A172 (cell line): ENCODE measurements at regions not wholly inside any gene's neighbourhood (a gene's known extent, or its start where the extent isn't known, plus 50 kb on each side); places are given as distances from the start of the nearest gene placed in this dataset.
"Not testable (repeated sequence)": the region's sequence is repeated elsewhere in the genome, so short reads cannot be mapped to it uniquely, and the experiment has no call there.

Experiments used
- DNase-seq: peaks from one replicate; pipeline ENCODE4 v3.0.0-alpha.2; 2015; ENCODE audit warnings: low spot score

DNA sequence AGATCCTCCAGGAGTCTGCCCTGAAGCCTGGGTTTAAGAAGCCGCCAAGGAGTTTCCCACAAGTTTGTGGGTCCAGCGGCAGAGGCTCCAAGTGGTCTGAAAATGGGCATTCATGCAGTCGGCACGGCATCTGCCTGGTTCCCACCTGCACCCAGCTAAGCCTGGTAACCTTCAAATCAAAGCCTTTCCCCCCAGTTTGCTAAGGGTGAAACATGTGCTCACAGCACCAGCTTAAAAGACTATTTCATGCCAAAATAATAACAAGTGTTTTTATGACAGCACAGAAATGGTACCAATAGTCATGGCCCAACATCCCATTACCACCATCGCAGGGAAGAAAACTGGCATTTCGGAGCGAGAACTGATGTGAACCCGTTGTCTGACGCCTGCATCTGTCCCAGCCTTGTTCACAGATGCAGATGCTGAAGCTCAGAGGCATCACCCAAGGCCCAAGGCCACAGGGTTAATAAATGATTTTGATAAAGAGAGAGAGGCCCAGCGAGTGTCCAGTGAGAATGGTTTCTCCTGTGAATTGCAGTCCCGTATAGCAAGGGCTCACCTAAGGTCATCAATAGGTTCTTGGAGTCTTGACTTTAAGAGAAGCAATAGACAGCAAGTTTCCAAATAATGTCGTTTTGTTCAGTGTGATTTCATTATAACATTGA lies 188.0 kb upstream of the TPM1 start:
- DNase-seq: no peak

DNA sequence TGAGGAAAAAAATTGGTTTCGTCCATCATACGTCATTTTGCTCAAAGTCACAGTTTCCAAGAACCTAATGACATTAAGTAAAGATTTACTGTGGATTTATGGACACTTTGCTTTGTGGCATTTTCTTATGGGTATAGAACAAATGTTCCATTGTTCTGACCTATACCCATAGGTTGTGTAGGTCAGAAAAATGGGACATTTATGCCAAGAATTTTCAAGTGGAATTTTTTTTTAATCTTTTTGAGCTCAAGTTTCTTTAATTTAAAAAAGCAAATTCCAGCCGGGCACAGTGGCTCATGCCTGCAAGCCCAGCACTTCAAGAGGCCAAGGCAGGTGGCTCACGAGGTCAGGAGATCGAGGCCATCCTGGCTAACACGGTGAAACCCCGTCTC lies 187.5 kb upstream of the TPM1 start:
- DNase-seq: no peak

DNA sequence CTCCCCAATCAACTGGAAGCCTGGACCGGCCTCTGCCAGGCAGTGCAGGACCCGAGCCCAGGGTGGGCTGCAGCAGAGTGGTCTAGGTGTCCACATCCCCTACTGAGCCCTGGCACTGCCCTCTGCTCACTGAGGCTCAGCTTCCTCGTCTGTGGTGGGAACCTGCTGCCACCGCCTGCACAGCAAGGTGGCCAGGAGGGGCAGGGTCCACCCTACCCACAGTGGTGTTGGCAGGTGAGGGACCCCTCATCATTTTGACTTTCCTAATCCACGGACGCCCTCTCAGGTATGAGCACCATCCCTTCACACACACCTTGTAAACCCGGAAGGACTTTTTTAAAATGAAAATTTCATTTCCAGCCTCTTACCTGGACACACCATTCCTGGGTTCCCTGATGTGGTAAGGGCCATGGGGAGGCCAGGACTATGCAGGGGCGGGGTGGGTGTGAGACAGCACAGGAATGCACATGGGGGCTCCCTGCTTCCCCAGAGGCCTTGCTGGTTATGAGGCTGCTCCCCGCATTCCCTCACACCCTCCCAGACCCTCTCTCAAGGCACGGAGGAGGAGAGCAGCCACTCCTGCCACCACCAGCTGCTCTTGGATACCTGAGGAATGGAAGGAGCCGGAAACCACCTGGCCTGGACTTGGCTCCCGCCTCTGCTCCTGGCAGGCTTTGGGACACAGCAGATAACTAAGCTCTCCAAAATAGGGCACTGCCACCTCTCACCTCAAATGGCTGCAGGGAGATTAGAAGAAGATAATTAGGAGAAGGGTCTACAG lies 185.9 kb upstream of the TPM1 start:
- DNase-seq: no peak

DNA sequence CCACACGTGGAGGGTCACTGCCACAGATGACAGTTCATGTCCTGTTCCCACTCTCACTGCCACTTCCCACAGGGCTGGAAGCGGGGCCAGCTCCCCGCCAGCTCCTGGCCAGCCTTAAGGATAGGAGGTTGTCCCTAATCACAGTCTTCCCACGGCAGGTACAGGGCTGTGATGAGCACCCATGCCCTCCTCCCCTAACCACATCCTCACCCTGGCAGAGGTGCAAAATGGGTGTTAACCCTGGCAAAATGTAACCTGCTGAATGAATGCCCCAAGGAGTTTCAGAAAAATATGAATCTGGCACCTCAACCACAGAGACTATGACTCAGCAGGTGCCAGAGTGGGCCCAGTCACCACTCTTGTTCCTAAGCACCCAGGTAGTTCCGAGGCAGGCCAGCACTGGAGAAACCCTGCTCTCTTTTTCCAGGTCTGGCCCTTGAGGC lies 185.1 kb upstream of the TPM1 start:
- DNase-seq: peak; percentile 63

DNA sequence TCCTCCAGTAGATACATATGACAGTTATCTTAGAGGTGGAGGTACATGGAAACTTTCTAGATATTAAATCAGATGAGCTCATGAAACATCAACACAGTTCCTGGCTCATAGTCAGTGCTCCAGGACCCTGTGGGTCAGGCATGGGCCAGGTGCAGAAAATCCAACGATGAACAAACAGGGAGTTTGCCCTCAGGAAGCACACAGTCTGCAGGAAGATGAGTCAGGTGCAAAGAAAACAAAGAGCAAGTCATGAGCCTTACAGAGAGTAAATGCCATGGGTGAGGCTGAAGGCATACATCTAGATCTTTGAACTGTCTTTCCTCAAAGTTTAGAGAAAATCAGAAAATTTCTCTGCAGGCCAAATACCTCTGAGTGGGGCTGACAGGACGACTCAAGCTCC lies 184.2 kb upstream of the TPM1 start:
- no peak for DNase-seq

DNA sequence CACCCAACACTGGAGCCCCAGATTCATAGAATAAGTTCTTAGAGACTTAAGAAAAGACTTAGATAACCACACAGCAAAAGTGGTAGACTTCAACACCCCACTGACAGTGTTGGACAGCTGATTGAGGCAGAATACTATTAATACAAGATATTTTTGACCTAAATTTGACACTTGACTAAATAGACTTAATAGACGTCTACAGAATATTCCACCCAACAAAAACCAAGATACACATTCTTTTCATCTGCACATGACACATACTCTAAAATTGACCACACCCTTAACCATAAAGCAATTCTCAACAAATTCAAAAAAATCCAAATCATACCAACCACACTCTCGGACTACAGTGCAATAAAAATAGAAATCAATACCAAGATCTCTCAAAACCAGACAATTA lies 179.8 kb upstream of the TPM1 start:
- DNase-seq: no peak

DNA sequence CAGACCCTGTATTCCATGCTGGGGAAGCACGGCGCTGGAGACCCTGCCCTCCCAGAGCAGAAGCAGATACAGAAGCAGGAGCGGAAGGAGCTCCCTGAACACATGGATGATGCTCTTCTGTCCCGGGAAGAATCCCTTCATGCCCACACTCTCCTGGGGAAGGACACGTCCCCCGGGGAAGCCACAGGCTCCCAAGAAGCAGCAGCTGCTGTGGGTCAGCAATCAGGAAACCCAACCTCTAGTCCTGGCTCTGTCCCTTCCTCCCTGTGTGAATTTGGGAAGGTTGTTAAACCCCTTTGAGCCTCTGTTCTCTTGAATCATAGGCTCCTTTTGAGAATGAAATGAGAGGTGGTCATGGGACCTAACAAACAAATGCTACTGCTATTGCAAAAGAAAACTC lies 176.2 kb upstream of the TPM1 start:
- no peak for DNase-seq

DNA sequence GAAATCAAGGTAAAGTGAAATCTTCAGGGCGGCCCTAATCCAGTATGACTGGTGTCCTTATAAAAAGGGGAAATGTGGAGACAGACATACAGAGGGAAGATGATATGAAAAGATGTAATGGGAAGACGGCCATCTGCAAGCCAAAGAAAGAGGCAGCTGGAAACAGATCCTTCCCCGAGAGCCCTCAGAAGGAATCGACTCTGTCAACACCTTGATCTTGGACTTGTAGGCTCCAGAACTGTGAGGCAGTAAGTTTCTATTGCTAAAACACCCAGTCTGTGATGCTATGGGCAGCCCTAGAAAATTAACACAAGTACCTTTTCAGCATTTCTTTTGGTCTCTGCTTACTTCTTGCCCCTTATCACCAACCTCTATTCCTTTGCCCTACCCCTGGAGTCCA lies 174.7 kb upstream of the TPM1 start:
- no peak for DNase-seq

DNA sequence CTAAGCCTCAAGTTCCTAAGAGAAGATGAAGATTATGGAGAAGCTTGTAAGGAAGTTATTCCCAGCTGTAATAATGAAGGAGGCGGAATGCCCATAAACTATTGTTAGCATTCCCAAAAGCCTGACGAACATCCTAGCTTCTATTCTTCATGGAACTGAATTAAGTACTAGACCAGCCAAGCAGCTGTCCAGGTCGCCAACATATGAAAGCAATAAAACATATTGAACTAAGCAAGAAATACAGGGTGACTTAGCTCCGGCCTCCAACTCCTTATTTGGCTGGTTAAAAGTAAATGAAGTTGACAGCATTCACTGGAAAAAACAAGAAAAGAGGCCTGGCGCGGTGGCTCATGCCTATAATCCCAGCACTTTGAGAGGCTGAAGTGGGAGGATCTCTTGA lies 174.0 kb upstream of the TPM1 start:
- no peak for DNase-seq

DNA sequence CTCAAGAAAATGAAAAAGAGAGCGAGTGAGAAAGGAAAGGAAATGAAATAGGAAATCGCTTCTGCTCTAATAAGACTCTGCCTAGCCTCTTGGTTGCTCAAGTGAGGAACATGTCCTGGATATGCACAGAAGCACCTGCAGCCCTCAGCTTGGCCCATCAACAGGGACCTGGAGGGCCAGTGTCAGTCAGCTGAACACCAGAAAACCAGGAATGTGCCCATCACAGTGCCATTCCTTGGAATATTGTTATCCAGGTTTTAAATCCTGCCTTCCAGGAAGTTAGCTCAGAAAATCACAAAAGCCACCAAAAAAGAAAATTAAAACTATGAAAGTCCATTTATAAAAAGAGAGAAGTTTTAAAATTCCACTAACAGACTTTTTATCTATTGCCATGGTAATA lies 173.4 kb upstream of the TPM1 start:
- no peak for DNase-seq

DNA sequence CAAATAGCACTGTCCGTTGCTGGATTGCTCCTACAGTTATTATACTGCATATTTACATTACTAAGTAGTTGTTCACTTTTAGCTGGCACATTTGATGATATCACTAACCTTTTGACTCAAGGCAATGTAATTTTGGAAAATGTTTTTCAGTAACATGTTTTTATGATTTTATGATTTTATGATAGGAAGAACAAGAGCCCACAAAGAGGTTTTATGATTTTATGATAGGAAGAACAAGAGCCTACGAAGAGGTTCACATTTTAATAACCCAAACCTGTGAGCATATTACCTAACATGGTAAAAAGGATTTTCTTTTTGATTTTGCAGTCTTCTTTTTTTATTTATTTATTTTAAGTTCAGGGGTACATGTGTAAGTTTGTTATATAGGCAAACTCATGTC lies 172.3 kb upstream of the TPM1 start:
- no peak for DNase-seq

DNA sequence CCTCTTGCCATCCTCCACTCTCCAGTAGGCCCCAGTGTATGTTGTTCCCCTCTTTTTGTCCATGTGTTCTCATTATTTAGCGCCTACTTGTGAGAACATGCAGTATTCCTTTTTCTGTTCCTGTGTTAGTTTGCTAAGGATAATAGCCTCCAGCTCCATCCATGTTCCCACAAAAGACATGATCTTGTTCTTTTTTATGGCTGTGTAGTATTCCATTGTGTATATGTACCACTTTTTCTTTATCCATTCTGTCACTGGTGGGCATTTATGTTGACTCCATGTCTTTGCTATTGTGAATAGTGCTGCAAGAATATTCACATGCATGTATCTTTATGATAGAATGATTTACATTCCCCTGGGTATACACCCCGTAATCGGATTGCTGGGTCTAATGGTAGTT lies 171.8 kb upstream of the TPM1 start:
- not testable (repeated sequence) for DNase-seq

DNA sequence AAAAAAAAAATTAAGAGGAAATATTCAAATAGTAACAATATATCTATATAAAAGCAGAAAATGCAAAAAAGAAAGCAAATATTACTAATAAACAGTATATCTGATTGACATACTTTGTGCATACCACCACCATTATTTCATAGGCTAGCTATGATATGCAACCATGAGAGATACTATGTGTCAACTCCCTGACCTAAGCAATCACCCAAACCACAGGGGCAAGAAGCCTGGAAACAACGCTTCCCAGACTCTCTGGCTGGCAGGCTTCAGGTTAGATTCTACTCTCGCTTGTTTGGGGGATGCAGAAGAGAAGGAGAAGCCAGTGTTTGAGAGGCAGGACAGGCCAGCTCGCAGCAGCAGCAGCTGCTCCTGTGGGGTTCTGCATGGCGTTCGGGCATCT lies 169.3 kb upstream of the TPM1 start:
- no peak for DNase-seq

DNA sequence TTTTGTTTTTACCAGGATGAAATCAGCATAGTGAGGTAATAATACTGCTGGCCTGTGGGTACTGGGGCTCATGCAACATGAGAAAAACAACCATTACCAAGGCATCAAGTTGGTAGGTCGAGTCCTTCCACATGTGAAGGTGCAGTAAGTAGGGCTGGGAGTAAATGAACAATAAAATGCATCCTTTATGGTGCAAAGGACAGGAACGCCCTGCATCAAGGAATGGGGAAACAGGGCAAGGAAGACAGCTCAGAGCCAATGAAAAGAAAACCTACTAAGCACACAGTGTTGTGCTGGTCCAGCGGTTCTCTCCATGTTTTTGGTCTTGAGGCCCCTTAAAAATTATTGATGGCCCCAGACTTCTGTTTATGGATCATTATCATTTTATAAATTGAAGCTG lies 168.5 kb upstream of the TPM1 start:
- DNase-seq: no peak

DNA sequence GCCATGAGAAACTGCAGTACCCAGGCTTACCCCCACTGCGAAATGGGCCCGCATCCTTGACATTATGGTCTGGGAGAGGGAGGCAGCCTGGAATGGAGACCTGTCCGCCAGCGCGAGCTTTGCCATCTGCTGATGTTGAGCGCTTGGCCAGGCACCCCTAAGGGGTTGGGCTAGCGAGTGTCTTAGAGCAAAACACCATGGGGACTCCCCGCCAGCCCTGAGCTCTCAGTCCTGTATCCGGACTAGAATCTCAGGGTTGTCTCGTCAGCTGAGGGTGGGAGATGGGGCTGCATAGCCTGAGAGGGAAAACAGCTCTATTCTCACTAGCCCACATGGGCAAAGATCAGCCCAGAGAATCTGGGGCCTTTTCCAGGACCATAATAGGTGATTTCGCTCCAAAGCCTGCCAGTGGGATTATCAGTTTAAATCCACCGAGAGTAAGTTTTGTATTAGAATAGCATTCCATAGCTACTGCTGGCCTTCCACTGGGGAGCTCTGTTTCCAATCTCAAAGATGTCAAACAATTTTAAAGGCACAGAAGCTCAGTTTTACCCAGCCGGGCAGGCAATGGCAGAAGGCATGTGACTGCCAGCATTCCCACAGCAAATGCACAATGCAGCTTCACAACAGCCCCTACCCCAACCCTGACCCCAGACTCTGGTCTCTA lies 167.5 kb upstream of the TPM1 start:
- DNase-seq: no peak

DNA sequence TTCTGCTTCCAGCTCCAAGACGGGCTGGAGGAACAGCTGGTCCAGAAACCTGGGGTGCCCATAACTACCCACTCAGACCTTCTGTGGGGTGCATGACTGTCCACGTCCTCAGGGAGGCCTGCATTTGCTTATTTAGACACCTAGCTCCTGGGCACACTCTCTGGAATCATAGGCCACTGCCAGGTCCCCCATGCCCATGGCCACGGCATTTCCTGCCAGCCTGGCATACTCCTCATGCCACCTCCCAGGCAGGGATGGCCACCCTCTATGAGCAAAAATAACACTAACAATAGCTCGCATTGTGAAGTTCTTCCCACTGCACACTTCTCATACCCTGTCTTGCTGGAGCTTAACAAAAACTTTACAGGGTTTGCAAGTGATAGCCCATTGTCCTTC lies 166.9 kb upstream of the TPM1 start:
- DNase-seq: no peak

DNA sequence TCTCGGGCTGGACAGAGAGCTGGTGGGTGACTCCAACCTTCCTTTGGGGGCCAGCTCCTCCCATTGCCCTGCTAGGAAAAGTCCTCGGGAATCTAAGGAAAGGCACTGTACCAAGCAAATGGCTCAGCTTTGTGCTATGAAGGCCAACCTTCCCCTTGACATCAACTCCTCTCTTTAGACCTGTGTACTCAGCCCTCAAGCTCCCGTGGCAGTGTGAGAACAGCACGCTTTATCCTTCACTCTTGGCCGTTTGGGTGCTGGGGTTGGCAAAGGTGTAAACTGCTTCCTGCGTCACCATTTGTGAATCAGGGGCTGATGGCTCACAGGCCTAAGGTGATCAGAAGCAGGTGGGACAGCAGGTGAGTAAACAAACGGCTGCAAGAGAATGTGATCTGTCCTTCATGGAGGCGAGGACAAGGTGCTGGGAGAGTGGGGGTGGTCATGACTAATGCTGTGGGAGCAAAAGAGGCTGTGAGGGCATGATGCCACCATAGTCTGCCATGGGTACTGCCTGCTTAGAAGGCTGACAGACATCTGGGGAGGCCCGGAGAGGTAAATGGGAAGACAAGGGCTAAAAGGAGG lies 165.2 kb upstream of the TPM1 start:
- no peak for DNase-seq

DNA sequence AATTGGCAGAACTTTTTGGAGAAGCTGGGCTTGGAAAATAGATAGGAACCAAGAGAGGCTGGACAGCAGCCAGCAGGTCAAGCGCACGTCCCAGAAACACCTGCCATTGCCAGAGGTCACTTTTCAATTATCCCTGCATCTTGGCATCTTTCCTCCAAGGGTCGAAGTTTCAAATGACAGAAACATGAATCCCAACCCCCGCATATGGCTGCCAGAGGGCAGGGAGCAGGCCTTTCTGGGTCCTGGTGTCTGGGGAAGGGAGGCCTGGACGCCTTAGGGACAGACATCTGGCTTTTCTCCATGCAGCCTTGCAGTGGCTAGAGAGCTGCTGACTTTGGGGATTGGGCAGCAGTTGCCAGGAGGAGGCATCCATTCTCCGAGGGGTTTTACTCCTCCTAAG lies 164.5 kb upstream of the TPM1 start:
- no peak for DNase-seq

DNA sequence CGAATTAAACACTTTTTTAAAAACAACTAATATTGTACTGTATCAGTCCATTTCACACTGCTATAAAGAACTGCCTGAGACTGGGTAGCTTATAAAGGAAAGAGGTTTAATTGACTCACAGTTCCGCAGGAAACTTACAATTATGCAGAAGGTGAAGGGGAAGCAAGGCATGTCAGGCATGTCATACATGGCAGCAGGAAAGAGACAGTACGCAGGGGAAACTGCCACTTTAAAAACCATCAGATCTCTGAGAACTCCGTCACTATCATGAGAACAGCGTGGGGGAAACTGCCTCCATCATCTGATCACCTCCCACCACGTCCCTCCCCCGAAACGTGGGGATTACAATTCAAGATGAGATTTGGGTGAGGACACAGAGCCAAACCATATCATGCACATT lies 162.8 kb upstream of the TPM1 start:
- DNase-seq: no peak

DNA sequence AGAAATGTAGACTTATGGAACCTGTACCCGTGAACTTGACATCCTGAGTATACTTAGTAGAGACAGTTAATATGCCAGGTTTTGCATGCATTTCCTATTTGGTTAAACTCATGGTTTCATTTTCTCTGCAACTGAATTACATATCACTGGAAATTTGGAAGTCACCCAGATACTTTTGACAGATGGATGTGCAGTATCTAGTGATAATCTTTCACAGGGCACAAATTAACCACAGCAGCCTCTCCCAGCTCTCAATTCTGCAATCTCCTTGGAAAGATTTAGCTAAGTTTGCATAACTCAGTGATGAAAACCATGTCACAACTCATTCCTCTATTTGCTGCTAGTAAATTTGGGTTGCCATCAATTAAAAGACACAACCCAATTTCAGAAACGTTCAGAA lies 162.3 kb upstream of the TPM1 start:
- peak; percentile 57 for DNase-seq

DNA sequence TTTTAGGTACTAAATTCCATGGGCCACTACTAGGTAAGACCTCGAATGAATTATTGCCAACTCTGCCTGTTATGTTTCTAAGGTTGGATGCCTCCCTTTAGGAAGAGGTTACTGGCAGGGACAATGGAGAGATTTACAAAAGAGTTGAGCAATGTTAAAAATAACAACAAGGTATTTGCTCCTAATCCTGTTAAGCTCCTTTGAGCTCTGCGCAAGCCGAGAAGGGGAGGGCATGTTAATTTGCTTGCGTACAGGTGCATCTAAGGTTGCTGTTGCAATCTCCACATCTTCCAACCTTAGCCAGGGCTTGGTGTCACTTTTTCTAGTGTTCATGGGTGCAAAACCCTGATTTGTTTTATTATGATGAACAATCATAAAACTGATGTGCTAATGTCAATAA lies 161.5 kb upstream of the TPM1 start:
- DNase-seq: no peak

DNA sequence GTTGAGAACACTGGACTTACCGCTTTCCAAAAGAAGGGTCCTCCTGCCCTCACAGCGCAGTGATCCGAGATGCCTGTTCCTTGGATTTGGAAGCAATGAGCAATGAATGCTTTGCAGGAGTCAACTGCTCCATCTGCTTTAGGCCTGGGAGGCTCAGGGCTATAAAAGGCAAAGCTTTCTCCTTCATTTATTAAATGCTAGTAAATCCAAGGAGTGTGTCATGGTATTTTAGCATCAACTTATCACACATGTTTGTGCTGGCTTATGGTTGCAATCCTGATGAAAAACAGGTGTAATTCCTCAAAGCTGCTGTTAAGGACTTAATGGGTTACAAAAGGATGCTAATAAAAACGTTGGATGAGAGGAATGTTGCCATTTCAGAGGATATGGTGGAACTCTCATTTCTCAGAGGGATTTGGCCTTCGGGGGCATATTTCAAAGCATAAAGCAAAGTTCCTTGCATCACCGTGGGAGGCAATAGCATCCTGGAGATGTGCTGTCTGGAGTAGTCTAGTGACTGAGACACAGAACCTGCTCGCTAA lies 158.5 kb upstream of the TPM1 start:
- DNase-seq: no peak
